ENCODE measurements at regions not wholly inside any gene's neighbourhood (a gene's known extent, or its start where the extent isn't known, plus 50 kb on each side); places are given as distances from the start of the nearest gene placed in this dataset.

GRCh38 chr12:63389211-63389610 is 238.2 kb upstream of the AVPR1A start:
- TF ChIP-seq CTCF (IDR thresholded peaks at IDR 0.05) (no peak), EZH2 (IDR thresholded peaks at IDR 0.05; ENCODE audit: borderline replicate concordance, insufficient read depth, low read depth, low read length, poor library complexity, severe bottlenecking) (no peak)

Measured in B cell (primary cell).